GM21717 (cell line): ENCODE measurements at regions not wholly inside any gene's neighbourhood (a gene's known extent, or its start where the extent isn't known, plus 50 kb on each side); places are given as distances from the start of the nearest gene placed in this dataset.
A peak's percentile ranks its signal among the peaks of the same experiment; 100 is the strongest.
"Not testable (repeated sequence)": the region's sequence is repeated elsewhere in the genome, so short reads cannot be mapped to it uniquely, and the experiment has no call there.

Experiments used
- ATAC-seq: cut with Tn5 transposase; IDR thresholded peaks from one replicate; pipeline ENCODE4 v1.9.1; 2021; ENCODE audit warnings: mild to moderate bottlenecking, moderate library complexity; ENCODE audit not compliant: unreplicated experiment

DNA sequence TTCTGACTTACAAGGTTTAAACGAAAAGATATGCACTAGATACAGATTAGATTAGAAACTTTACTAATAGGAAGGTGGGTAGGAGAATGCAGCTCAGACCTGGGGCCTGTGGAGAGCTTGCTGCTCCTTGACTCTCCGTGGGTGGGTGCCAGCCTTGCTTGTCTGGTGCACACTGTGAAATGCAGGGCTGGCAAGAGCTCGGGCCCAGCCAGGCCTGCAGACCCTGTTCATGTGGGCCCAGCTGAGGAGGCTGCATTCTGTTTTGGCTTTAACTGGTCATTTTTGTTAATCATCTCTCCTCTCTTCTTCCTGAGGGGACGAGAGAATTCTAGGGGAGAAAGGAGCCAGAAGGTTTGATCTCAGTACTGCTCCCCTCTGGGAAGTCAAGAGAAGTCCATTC lies 325.4 kb downstream of the QKI start:
- ATAC-seq: no peak

DNA sequence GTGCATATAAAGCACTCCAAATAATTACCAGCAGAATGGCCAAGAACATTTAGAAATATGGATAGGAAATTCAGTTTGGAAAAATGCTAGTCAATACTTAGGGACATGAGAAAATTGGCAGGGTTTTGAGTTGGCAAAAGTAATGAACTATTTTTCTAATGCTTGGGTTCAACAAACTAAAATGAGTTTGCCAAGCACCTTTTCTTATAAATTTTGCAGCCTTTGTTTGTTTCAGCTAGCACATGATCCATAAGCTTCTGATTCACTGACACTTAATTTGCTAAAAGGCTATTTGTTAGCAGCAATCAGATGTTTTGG lies 324.8 kb downstream of the QKI start:
- no peak for ATAC-seq

DNA sequence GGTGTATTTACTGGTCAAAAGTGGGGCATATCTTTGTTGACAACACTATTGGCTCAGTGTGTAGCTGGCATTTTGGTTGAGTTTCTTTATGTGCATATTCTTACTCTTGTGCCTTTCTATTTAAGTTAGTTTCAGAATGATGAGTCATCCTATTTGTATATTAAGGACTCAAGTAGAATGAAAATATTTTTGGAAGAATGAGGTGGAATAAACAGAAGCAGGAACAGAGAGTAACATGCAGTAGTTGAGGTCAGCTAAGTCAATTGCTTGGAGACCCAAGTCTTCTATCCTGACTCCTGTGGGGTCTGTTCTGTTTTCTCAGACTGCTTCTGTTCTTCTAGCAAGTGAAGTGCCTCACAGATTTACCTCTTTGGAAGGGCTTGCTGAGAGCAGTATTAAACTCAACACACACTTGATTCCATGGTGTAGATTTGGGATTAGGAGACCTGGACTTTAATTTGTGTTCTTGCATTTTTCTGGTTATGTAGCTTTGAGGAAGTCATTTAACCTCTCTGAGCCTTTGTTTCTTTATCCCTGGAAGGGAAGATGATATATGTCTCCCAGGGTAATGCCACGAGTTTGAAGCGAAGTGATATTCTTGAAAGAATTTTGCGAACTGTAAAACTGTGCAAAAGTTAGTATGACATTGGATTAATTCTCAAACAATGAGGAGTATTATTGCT lies 324.3 kb downstream of the QKI start:
- peak; percentile 77 for ATAC-seq

DNA sequence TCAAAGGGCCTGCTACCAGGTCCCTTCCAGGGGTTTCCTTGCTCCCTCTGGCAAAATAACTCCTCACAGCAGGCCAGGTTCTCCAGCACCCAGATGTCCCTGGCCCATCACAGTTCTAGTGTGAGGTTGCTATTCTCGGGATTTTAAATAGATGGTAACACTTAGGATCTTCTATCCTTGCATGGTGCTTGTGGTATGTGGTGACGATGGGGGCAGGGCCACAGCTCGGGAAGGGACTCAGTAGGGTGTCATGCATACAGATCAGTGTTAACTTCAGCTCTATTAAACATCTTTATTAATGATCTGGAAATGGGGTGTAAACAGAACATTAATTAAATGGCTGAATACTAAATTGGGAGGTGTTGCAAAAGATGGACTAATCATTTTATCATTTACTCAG lies 323.8 kb downstream of the QKI start:
- peak; percentile 4 for ATAC-seq

DNA sequence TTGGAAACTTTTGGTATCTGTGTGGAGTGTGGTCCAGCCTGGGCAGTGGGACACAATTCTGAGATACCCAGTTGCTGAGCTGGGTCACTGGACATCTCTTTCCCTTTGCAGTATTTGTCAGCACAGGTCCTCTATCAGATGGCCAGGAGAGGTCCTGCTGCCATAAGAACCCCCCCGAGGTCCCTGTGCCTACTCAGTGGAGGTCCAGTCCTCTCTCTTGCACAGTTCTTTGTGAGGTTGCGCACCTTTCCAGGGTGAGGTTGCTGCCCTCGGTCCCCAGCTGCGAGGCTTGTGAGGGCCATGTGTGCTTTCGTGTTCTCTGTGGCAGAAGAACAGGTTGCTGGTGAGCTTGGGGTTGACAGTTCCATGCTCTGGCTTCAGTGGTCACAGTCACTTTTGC lies 320.6 kb downstream of the QKI start:
- no peak for ATAC-seq

DNA sequence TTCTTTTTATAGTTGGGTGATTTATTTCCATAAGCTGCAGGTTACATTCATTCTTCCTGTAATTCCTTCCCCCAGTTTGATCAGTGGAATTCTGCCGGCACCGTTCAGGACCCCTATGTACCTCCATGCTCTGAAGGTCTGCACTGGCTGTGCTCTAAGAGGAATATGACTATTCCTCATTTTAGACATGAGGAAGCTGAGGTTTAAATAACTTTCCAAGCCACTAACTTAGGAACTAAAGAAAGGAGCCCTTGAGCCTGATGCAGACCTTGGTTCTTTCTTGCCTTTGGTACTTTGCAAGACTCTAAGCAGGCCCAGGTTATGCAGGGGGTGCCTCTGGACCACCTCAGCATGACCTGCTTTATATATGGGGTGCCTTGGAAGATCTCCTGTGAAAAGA lies 318.5 kb downstream of the QKI start:
- no peak for ATAC-seq

DNA sequence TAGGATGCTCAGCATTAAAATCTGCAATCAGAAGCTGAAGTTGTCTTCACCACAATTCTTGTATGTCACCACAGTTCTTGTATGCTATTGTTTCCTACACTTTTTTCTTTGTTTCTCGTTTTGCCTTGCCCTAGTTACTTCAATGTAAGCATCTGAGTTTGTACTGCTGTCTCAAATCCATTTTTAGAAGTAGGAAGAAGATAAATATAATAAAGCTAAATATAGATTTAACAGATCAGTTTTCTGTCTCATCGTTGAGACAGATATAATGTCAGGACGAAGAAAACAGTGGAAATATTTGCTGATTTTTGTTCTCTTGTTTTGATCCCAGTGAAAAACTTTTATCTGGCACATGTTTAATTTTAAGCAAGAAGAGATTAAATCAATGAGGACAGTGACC lies 318.0 kb downstream of the QKI start:
- ATAC-seq: no peak

DNA sequence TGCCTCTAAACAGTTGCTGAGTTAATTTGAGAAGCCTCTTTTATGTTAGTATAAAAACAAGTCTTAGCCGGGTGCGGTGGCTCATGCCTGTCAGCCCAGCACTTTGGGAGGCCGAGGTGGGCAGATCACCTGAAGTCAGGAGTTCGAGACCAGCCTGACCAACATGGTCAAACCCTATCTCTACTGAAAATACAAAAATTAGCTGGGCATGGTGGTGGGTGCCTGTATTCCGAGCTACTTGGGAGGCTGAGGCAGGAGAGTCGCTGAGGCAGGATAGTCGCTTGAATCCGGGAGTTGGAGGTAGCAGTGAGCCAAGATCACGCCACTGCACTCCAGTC lies 317.5 kb downstream of the QKI start:
- not testable (repeated sequence) for ATAC-seq

DNA sequence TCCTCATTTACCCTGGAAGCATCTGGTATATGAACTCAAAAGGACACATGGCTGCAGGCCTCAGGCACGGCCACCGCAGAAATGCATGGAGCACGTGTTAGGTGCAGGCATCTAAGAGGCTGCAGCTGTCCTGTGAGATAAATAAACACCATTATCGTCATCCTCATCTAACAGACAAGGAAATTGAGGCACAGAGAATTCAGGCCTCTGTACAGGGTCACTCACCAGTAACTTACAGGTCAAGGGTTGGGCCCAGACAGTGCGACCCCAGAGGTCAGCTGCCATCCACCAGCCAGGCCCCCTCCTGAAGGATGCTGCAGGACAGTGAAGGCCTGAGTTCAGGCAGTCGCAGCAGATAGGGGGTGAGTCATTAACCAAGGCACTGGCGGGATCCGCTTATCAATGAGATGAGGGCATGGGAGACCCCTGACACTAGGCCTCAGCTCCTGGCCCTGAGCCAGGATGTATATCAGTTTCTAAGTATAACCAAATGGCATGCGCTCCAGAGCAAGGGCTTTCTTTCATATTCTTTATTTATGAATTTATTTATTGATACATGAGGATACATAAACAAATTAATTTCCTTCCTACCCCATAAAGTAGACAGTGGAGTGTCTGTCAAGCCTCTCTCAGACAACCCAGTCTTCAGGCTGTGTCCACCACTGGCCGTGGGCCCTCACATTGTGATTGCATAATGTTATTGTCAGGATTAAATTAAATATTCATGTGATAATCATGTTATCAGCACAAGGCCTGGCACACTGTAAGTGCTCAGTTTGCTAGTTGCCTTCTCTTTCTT lies 316.9 kb downstream of the QKI start:
- no peak for ATAC-seq

DNA sequence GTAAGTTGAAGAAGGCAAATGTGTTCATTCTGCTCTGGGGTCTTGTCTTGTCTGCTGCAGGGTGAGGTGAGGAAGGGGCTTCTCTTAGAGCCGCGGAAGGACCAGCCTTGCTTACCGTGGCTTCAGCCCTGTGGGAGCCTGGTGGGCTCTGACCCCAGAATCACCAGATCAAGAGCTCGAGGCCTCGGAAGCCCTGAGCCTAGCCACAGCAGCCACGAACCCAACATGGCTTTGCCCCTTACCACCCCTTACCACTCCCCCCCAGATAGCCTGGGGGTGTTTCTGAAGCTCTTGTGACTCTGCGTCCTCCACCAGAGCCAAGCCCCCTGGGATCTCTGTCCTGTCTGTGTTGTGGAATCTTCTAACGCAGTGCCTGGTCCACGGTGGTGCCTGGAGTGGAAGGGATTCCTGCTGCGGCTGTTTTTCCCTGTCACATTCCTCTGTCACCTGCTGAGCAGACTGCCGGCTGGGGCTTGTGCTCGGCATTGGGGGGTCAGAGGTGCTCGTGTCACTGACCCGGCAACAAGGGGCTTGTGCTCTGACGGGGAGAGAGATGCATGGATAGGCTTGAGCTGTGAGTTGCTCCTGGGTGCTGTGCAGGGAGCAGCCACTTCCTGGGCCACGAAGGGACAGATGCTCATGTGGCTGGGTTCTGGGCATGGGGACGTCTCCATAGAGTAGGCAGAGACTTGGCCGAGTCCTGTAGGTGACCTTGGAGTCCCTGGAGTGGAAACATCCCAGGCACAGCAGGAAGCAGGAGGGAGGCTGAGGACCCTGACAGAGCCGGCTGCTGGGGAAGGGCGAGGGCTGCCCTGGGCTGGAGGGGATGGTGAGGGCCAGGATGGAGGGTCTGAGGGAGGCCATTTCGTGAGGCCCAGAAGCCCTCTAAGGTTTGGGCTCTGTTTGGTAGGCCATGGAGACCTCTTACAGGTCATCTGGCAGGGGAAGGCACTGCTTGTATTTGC lies 316.0 kb downstream of the QKI start:
- ATAC-seq: no peak

DNA sequence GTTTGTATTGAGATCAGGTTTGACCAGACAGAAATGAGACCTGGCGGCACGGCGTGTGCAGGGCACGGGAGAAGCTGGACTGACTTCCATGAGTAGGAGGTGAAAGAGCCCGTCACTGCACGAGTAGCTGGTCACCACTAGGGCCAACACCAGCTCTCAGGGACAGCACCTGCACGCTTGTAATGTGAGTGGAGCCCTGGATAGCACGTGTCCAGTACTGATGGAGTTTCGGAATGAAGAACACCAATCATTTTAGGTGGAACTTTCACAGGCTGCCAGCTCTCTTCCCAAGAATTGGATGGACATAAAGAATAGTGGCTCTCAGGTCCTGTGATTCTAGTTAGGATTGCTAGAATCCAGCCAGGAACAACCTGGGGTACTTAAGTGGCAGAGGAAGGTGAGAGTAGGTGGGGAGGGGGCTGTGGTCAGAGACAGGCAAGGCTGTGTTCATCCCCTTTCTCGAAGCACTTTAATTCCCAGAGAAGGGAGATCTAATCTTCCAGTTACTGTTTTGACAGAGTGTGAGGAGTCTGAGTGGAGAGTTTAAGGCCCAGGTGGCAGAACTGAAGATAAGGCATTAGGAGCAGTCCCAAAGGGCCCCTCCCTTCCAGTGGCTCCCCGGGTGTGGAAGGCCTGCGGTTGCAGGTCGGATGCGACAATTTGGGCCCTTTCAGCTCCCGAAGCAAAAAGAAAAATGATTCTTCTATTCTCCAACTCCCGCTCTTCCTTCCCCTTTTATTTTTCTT lies 314.8 kb downstream of the QKI start:
- ATAC-seq: no peak

DNA sequence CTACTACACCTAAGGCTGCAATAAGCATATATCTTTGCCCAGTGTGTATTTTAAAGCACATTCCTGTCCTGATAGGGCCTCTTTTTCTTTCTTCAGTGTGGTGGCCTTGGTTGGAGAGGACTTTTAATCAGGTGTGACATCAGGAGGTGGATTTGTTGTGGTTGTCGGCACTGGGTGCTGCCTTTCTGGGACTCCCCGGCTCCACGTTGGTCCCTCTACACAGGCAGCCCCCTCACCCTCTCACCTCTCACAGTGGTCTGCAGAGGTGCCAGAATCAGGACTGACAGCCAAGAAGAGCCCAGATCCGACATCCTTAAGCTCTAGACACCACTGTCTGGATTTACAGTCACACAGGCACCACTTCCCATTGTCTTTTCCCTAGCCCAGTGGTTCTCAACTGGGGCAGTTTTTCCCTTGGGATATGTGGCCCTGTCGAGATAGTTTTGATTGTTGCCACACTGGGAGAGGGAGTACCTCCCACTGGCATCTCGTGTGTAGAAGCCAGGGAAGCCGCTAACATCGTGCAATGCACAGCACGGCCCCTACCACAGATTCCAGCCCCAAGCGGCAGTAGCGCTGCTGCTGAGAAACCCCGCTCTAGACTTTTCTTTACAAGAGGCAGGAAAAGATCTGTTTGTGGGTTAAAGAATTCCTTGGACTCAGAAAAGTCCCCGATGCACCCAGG lies 314.1 kb downstream of the QKI start:
- ATAC-seq: no peak

DNA sequence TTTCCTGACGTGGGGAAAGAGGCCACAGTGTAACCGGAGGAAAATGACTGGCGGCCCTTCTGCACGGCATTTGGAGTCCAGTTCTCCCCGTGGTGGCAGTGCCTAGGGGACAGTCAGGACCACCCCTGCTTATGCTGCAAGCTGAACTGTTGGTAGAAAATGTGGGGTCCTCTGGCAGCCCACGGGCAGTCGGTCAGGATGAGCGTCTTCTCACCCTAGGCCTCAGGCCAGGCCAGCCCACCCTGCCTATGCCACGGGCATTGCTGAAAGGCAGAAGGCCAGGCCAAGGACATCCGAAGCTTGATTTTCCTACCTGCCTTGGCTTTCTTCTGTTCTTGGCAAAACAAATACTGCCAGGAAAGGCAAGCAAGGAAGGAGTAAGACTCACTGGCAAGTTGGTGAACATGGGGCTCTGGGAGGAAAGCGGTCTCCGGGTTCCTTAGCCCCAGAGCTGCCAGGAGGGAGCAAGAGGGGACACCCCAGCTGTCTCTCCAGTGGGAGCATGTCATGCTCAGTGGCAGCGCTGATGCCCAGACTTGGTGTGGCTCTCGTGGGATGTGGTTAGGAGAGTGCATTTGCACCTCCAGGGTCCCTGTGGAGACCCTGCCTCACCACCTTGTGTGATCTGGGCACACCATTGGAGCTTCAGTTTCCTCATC lies 311.6 kb downstream of the QKI start:
- ATAC-seq: no peak

DNA sequence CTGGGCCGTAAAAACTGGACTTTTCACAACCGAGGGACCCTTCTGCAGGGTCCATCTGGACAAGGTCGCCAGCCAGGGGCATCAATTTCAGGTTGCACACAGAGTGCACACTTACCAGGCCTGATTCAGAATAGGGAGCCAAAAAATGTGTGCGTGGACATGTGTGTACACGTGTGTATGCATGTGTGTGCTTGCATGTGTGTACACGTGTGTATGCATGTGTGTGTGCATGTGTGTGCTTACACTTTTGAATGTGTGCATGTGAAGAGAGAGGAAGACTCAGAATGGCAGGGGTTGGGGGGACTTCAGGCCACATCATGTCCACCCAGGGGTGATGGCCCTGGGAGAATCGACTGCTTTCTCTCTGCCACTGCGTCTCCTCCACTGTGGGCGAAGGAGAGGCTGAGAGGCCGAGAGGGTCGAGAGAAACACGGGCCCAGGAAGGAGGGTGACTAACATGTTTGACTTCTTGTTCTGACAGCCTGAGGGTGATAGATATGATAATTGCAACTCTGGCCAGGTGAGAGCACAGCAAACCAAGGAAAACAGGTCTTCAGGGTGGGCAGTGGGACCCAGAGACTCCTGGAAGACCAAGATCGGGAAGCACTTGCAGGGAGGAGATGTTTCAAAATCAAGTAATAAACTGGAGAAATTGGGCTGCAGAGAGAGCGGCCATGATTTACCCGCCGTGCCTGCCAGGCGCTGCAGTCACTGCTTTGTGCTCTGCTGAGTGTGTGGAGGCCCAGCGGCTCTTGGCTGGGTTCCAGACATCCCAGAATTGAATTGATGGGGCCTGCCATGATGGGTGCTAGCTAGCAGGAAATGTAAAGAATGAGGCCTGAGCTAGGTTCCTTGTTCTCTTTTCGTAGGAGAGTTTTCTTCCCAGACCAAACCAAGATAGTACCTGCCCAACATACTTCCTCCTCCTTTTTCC lies 310.8 kb downstream of the QKI start:
- no peak for ATAC-seq

DNA sequence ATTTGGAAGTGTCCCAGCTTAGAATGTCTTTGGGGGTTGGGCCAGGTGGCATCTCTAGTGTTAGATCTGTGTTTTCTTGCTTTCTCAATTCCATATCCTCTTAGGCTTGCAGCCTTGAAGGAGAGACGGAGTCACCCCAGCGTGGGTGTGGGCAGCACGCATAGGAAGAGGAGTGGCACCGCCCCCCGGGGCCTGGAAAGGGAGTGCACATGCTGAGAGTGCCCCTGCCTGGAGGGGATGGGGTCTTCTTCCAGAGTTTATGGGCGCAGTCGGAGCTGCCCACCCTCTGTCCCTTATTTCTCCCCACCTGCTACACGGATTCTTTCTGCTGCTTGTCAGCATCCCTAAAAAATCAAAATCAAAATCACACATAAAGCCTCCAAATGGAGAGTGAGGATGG lies 309.7 kb downstream of the QKI start:
- ATAC-seq: no peak

DNA sequence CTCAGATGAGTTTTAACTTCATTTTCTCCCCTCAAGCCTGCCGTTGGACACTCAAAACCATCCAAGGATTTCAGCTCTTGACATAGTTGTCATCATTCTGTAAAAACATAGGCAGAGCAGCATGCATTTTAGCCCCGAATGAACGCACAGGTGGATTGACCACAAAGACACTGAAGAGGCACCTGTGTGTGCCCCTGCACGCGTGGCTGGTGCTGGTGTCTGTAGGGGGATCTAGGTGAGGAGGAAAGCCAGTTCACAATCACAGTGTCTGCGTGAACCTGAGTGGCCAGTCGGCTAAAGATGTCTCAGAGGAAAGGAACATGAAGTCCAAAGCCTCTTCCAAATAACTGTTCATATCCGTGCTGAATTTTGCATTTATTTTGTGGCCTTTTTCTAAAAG lies 309.2 kb downstream of the QKI start:
- ATAC-seq: no peak

DNA sequence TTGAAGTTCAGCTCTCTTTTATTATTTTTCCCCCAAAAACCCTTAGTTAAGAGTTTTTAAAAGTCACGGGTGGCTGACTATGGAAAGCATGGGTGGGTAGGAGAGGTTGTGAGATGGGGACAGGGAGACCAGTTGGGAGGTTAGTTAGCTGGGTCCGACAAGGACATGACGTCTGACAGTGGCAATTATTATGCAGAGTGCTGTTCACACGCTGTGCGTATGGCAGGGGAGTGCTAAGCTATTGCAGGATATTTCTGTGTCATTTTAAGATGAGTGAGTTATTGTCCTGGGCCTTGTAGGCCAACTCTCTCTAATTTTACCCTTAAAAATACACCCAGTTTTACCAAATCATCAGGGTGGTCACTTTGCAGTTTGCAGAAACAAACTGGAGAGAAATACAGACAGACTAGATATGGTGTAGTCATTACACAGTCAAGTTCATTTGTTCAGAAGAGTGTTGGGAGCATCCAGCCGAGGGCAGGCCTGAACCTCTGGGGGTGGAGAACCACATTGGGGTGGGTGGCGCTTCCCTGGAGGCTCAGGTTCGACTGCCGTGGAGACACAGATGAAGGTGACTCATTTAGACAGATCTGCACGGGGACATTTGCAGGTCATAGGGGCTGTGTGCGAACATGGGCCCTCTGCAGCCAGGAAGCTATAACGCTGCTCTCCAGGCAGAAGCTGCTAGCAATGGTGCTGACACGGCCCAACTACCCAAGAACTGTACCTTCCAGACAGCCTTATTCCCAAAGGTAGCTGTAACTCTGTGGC lies 307.6 kb downstream of the QKI start:
- ATAC-seq: no peak

DNA sequence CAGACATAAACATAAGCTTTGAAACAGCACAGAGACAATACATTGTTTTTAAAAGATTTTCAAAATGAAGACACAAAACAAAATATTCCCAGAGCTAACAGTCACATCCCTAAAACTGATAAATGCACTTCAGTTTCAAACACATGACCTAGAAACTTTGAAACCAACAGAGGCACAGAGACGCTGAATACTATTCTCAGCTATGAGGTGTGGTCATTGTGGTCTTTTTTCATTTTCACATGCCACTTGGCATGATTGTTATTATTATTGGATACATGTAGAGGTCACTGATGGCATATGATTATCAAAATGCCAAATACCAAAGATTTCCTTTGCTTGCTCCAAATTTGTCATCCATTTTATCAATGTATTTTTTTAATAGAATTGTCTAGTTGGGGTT lies 306.9 kb downstream of the QKI start:
- ATAC-seq: no peak
